Lower leg skin (tissue), 3 donors: ENCODE measurements at regions not wholly inside any gene's neighbourhood (a gene's known extent, or its start where the extent isn't known, plus 50 kb on each side); places are given as distances from the start of the nearest gene placed in this dataset.

Experiments used
- CTCF ChIP-seq, 3 donors: fragments of 450-650 bp; IDR thresholded peaks; one replicate each; pipeline ENCODE4 v1.5.1; 2016; ENCODE audit warnings: antibody characterized with exemption in 3 of 3, mild to moderate bottlenecking in 3 of 3, moderate library complexity in 2 of 3
- POLR2A ChIP-seq, 2 donors: fragments of 450-650 bp; IDR thresholded peaks; one replicate each; pipeline ENCODE4 v1.6.1; 2016 to 2017; ENCODE audit warnings: antibody characterized with exemption in 2 of 2, mild to moderate bottlenecking in 1 of 2, moderate library complexity in 1 of 2

GRCh38 chr18:57957210-57957609 lies 86.8 kb upstream of the NEDD4L start:
- no peak for TF ChIP-seq CTCF (IDR thresholded peaks at IDR 0.05)
- TF ChIP-seq POLR2A (IDR thresholded peaks at IDR 0.05): no peak
